Testis (tissue), 2 donors: ENCODE measurements at regions not wholly inside any gene's neighbourhood (a gene's known extent, or its start where the extent isn't known, plus 50 kb on each side); places are given as distances from the start of the nearest gene placed in this dataset.

Experiments
- CTCF ChIP-seq, 3 experiments: fragments of 450-650 bp in 2 of 3; fragments of 200-600 bp in 1 of 3; sonication (generic) in 1 of 3; IDR thresholded peaks; one replicate each; pipeline ENCODE4 v1.5.1; 2016 to 2019; ENCODE audit warnings: antibody characterized with exemption in 3 of 3, mild to moderate bottlenecking in 2 of 3, moderate library complexity in 1 of 3
- POLR2A ChIP-seq: fragments of 450-650 bp; IDR thresholded peaks from one replicate; pipeline ENCODE4 v1.6.1; 2017; ENCODE audit warnings: antibody characterized with exemption, mild to moderate bottlenecking, moderate library complexity

DNA sequence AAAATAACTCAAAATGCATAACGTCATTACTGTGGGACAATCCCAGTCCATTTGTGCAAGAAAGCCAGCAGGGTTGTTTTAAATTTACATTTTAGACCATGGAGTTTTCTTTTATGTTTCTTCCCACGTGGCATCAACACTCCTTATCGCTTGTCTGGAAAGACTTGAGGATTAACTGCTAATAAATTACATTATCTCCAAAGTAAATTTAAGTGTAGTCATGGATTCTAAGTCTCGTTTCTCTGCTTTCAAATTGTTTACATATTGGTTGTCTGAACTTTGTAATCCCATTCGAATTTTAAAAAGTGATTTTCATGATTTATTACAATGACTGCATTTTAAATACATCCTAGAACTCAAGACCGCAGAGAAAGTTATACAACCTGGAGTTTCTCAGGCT is 119.3 kb upstream of the ADAMTS5 start:
- TF ChIP-seq CTCF (IDR thresholded peaks at IDR 0.05) (no peak), POLR2A (no peak)
